WTC11 (cell line): ENCODE measurements at regions not wholly inside any gene's neighbourhood (a gene's known extent, or its start where the extent isn't known, plus 50 kb on each side); places are given as distances from the start of the nearest gene placed in this dataset.
"Not testable (repeated sequence)": the region's sequence is repeated elsewhere in the genome, so short reads cannot be mapped to it uniquely, and the experiment has no call there.

Source experiments
- ATAC-seq: fragments of 200-7000 bp; cut with Tn5 transposase; 2 replicates; pipeline ENCODE4 v1.10.0; 2021; ENCODE audit warnings: mild to moderate bottlenecking, moderate library complexity
- CTCF ChIA-PET: fragments of 300-600 bp; sonication (Branson Sonifier 250); formaldehyde crosslinking; loops from one replicate; lab custom pipeline; 2021; ENCODE audit warnings: antibody characterized with exemption; lab: Charles Lee
- POLR2A ChIA-PET: fragments of 350-600 bp; sonication (Branson Sonifier 250); formaldehyde crosslinking; loops from one replicate; lab custom pipeline; 2021; ENCODE audit warnings: antibody characterized with exemption; lab: Charles Lee
- DNase-seq: peaks from one replicate; pipeline ENCODE4 v3.0.0; 2021; ENCODE audit warnings: low spot score
- H3K27ac Mint-ChIP-seq: 2 replicates; pipeline ENCODE4 v1.8.0; 2021; ENCODE audit warnings: mixed read lengths
- H3K27me3 Mint-ChIP-seq: 2 replicates; pipeline ENCODE4 v1.8.0; 2021; ENCODE audit warnings: low read depth, mild to moderate bottlenecking, moderate library complexity, mixed read lengths
- H3K36me3 Mint-ChIP-seq: 2 replicates; pipeline ENCODE4 v1.8.0; 2021; ENCODE audit warnings: mixed read lengths
- H3K4me1 Mint-ChIP-seq: 2 replicates; pipeline ENCODE4 v1.8.0; 2022; ENCODE audit warnings: mixed read lengths
- H3K4me3 Mint-ChIP-seq: 2 replicates; pipeline ENCODE4 v1.8.0; 2021; ENCODE audit warnings: mild to moderate bottlenecking, moderate library complexity, mixed read lengths
- H3K9me3 Mint-ChIP-seq: 2 replicates; pipeline ENCODE4 v1.8.0; 2021; ENCODE audit warnings: mixed read lengths
- ATF1 ChIP-seq: sonication (generic); formaldehyde crosslinking; IDR thresholded peaks from 2 replicates; pipeline ENCODE4 v1.8.1; 2023; ENCODE audit warnings: mild to moderate bottlenecking, moderate library complexity, missing genetic modification reagents
- EMX1 ChIP-seq: fragments of 250-450 bp; sonication (Bioruptor Pico); IDR thresholded peaks from 2 replicates; pipeline ENCODE4 v1.8.0; 2021; ENCODE audit warnings: mild to moderate bottlenecking
- FOXJ3 ChIP-seq: sonication (generic); formaldehyde crosslinking; IDR thresholded peaks from 2 replicates; pipeline ENCODE4 v1.9.0; 2021; ENCODE audit warnings: missing genetic modification reagents, mild to moderate bottlenecking, borderline replicate concordance
- JAZF1 ChIP-seq: fragments of 250-450 bp; sonication (Bioruptor Pico); IDR thresholded peaks from 2 replicates; pipeline ENCODE4 v1.9.0; 2021; ENCODE audit warnings: moderate library complexity, mild to moderate bottlenecking, inconsistent platforms
- RORB ChIP-seq: fragments of 250-450 bp; sonication (Bioruptor Pico); IDR thresholded peaks from 2 replicates; pipeline ENCODE4 v1.9.0; 2021; ENCODE audit warnings: mild to moderate bottlenecking
- TF ChIP-seq, protein P1 (sequence below): sonication (generic); formaldehyde crosslinking; IDR thresholded peaks from 2 replicates; pipeline ENCODE4 v1.8.0; 2022; ENCODE audit warnings: mild to moderate bottlenecking, missing genetic modification reagents
- TF ChIP-seq, protein P2 (sequence below): sonication (generic); formaldehyde crosslinking; IDR thresholded peaks from 2 replicates; pipeline ENCODE4 v1.8.0; 2023; ENCODE audit warnings: missing genetic modification reagents
- TF ChIP-seq, protein P3 (sequence below): sonication (generic); formaldehyde crosslinking; IDR thresholded peaks from 2 replicates; pipeline ENCODE4 v1.8.1; 2023; ENCODE audit warnings: mild to moderate bottlenecking, missing genetic modification reagents, moderate library complexity
- TF ChIP-seq, protein P4 (sequence below): sonication (generic); formaldehyde crosslinking; IDR thresholded peaks from 2 replicates; pipeline ENCODE4 v1.8.1; 2023; ENCODE audit warnings: mild to moderate bottlenecking, missing genetic modification reagents, borderline replicate concordance
- TF ChIP-seq, protein P5 (sequence below): sonication (generic); formaldehyde crosslinking; IDR thresholded peaks from 2 replicates; pipeline ENCODE4 v1.8.0; 2022; ENCODE audit warnings: mild to moderate bottlenecking, missing genetic modification reagents
- TF ChIP-seq, protein P6 (sequence below): sonication (generic); formaldehyde crosslinking; IDR thresholded peaks from 2 replicates; pipeline ENCODE4 v1.8.1; 2022; ENCODE audit warnings: mild to moderate bottlenecking, moderate library complexity, missing genetic modification reagents
- TF ChIP-seq, protein P7 (sequence below): fragments of 250-450 bp; sonication (Bioruptor Pico); IDR thresholded peaks from 2 replicates; pipeline ENCODE4 v1.8.0; 2021; ENCODE audit warnings: mild to moderate bottlenecking
- TF ChIP-seq, protein P8 (sequence below): sonication (generic); formaldehyde crosslinking; IDR thresholded peaks from 2 replicates; pipeline ENCODE4 v1.8.1; 2022; ENCODE audit warnings: mild to moderate bottlenecking, missing genetic modification reagents, moderate library complexity, borderline replicate concordance

DNA sequence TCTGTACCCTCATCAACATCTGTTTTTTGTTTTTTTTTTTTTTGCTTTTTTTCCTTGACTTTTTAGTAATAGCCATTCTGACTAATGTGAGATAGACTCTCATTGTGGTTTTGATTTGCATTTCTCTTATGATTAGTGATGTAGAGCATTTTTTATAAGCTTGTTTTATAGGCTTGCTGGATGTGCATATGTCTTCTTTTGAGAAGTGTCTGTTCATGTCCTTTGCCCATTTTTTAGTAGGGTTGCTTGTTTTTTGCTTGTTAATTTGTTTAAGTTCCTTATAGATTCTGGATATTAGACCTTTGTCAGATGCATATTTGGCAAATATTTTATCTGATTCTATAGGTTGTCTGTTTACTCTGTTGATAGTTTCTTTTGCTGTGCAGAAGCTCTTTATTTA is 53.5 kb upstream of the FAR1 start:
- peaks cover 12% of the 10 kb centered on the region; the same call in 1 of the 2 replicates for H3K27me3 Mint-ChIP-seq
- H3K4me1 Mint-ChIP-seq, H3K27ac Mint-ChIP-seq, POLR2A ChIA-PET, CTCF ChIA-PET, H3K4me3 Mint-ChIP-seq, DNase-seq, ATAC-seq: not testable (repeated sequence)
- peaks cover 18% of the 10 kb centered on the region for H3K36me3 Mint-ChIP-seq
- peaks cover 66% of the 10 kb centered on the region for H3K9me3 Mint-ChIP-seq

DNA sequence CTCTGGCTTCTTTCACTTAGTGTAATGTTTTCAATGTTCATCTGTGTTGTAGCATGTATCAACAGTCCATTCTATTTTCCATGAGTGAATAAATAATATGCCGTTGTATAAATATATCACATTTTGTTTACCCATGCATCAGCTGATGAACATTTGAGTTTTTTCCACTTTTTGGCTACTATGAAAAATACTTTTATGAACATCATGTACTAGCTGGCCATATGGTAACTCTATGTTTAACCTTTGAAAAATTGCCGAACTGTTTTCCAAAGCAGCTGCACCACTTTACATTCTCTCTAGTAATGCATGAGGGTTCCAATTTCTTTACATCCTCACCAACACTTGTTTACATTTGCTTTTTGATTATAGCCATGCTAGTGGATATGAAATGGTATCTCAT is 59.8 kb upstream of the FAR1 start:
- no peak overlapping the region for H3K27ac Mint-ChIP-seq
- H3K36me3 Mint-ChIP-seq: no peaks in the 10 kb centered on the region; the same call in 1 of the 2 replicates
- no peak overlapping the region for H3K4me3 Mint-ChIP-seq
- DNase-seq: no peak
- no peak for ATAC-seq
- no peaks in the 10 kb centered on the region for H3K27me3 Mint-ChIP-seq
- POLR2A ChIA-PET: no interaction called here
- no peak for TF ChIP-seq FOXJ3 (CRISPR knock-in tag)
- TF ChIP-seq, protein P1, sequence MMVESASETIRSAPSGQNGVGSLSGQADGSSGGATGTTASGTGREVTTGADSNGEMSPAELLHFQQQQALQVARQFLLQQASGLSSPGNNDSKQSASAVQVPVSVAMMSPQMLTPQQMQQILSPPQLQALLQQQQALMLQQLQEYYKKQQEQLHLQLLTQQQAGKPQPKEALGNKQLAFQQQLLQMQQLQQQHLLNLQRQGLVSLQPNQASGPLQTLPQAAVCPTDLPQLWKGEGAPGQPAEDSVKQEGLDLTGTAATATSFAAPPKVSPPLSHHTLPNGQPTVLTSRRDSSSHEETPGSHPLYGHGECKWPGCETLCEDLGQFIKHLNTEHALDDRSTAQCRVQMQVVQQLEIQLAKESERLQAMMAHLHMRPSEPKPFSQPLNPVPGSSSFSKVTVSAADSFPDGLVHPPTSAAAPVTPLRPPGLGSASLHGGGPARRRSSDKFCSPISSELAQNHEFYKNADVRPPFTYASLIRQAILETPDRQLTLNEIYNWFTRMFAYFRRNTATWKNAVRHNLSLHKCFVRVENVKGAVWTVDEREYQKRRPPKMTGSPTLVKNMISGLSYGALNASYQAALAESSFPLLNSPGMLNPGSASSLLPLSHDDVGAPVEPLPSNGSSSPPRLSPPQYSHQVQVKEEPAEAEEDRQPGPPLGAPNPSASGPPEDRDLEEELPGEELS: no peak
- TF ChIP-seq, all 79 proteins: peak for 0
- Mint-ChIP-seq H3K4me1 (no peaks in the 10 kb centered on the region), H3K9me3 (peaks cover 8% of the 10 kb centered on the region)
- CTCF ChIA-PET: interaction anchor here (1.2 kb wide), 1 partner anchor 122 kb away, joined by 4 read pairs; no protein-coding TSS in a partner anchor

DNA sequence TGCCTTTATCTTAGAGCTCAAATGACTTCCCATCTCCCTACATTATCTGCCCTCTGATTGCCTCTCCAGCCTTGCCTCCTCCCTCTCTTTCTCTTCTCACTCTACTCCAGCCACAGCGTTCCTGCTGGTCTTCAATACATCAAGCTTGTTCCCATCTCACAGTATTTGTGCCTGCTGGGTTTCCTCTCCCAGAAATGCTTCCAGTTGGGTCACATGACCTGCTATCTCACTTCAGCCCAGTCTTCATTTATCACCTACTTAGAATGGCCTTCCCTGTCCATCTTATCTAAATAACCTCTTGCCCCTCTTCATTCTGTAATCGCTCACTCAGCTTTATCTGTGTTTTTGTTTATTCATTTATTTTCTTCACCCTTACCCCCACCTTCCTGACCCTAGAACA is 61.8 kb upstream of the FAR1 start:
- TF ChIP-seq, protein P2, sequence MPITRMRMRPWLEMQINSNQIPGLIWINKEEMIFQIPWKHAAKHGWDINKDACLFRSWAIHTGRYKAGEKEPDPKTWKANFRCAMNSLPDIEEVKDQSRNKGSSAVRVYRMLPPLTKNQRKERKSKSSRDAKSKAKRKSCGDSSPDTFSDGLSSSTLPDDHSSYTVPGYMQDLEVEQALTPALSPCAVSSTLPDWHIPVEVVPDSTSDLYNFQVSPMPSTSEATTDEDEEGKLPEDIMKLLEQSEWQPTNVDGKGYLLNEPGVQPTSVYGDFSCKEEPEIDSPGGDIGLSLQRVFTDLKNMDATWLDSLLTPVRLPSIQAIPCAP (CRISPR knock-in tag): no peak
- TF ChIP-seq, protein P3, sequence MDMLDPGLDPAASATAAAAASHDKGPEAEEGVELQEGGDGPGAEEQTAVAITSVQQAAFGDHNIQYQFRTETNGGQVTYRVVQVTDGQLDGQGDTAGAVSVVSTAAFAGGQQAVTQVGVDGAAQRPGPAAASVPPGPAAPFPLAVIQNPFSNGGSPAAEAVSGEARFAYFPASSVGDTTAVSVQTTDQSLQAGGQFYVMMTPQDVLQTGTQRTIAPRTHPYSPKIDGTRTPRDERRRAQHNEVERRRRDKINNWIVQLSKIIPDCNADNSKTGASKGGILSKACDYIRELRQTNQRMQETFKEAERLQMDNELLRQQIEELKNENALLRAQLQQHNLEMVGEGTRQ (CRISPR knock-in tag): 0 out of 2 replicates have a peak, but pooled peaks have one; percentile 40
- TF ChIP-seq, all 79 proteins: peak for 1
- ATAC-seq (no peak), DNase-seq (no peak)
- POLR2A ChIA-PET: no interaction called here
- Mint-ChIP-seq H3K36me3 (no peaks in the 10 kb centered on the region), H3K27me3 (no peaks in the 10 kb centered on the region), H3K4me1 (no peaks in the 10 kb centered on the region), H3K27ac (no peak overlapping the region), H3K4me3 (no peak overlapping the region), H3K9me3 (no peaks in the 10 kb centered on the region)
- CTCF ChIA-PET: no interaction called here

DNA sequence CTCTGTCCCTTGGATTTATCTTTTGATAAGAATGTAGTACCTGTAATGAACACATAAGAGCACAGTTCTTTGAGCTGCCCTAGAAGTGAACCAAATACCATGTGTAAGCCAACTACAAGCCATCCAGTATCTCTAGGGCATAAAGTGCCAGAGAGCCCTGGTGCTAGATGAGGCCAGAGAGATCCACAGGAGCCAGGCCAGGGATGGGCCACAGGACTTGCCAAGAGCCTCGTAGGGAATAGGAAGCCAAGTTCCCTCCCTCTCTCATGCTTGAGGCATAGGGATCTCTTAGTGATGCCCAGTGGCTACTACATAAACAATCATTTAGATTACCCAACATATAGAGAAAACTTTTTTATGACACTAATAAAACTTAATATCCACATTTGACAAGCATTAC is 64.8 kb upstream of the FAR1 start:
- POLR2A ChIA-PET: interaction anchor here (0.5 kb wide), 1 partner anchor 37 kb away, joined by 3 read pairs; no protein-coding TSS in a partner anchor
- TF ChIP-seq, protein P4, sequence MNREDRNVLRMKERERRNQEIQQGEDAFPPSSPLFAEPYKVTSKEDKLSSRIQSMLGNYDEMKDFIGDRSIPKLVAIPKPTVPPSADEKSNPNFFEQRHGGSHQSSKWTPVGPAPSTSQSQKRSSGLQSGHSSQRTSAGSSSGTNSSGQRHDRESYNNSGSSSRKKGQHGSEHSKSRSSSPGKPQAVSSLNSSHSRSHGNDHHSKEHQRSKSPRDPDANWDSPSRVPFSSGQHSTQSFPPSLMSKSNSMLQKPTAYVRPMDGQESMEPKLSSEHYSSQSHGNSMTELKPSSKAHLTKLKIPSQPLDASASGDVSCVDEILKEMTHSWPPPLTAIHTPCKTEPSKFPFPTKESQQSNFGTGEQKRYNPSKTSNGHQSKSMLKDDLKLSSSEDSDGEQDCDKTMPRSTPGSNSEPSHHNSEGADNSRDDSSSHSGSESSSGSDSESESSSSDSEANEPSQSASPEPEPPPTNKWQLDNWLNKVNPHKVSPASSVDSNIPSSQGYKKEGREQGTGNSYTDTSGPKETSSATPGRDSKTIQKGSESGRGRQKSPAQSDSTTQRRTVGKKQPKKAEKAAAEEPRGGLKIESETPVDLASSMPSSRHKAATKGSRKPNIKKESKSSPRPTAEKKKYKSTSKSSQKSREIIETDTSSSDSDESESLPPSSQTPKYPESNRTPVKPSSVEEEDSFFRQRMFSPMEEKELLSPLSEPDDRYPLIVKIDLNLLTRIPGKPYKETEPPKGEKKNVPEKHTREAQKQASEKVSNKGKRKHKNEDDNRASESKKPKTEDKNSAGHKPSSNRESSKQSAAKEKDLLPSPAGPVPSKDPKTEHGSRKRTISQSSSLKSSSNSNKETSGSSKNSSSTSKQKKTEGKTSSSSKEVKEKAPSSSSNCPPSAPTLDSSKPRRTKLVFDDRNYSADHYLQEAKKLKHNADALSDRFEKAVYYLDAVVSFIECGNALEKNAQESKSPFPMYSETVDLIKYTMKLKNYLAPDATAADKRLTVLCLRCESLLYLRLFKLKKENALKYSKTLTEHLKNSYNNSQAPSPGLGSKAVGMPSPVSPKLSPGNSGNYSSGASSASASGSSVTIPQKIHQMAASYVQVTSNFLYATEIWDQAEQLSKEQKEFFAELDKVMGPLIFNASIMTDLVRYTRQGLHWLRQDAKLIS: no peak
- TF ChIP-seq EMX1 (no peak), JAZF1 (CRISPR knock-in tag) (no peak), RORB (CRISPR knock-in tag) (no peak), ATF1 (CRISPR knock-in tag) (no peak)
- TF ChIP-seq, protein P5, sequence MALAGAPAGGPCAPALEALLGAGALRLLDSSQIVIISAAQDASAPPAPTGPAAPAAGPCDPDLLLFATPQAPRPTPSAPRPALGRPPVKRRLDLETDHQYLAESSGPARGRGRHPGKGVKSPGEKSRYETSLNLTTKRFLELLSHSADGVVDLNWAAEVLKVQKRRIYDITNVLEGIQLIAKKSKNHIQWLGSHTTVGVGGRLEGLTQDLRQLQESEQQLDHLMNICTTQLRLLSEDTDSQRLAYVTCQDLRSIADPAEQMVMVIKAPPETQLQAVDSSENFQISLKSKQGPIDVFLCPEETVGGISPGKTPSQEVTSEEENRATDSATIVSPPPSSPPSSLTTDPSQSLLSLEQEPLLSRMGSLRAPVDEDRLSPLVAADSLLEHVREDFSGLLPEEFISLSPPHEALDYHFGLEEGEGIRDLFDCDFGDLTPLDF: no peak
- TF ChIP-seq, protein P6, sequence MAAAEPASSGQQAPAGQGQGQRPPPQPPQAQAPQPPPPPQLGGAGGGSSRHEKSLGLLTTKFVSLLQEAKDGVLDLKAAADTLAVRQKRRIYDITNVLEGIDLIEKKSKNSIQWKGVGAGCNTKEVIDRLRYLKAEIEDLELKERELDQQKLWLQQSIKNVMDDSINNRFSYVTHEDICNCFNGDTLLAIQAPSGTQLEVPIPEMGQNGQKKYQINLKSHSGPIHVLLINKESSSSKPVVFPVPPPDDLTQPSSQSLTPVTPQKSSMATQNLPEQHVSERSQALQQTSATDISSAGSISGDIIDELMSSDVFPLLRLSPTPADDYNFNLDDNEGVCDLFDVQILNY (CRISPR knock-in tag): no peak
- TF ChIP-seq, protein P7, sequence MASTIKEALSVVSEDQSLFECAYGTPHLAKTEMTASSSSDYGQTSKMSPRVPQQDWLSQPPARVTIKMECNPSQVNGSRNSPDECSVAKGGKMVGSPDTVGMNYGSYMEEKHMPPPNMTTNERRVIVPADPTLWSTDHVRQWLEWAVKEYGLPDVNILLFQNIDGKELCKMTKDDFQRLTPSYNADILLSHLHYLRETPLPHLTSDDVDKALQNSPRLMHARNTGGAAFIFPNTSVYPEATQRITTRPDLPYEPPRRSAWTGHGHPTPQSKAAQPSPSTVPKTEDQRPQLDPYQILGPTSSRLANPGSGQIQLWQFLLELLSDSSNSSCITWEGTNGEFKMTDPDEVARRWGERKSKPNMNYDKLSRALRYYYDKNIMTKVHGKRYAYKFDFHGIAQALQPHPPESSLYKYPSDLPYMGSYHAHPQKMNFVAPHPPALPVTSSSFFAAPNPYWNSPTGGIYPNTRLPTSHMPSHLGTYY: no peak
- TF ChIP-seq, protein P8, sequence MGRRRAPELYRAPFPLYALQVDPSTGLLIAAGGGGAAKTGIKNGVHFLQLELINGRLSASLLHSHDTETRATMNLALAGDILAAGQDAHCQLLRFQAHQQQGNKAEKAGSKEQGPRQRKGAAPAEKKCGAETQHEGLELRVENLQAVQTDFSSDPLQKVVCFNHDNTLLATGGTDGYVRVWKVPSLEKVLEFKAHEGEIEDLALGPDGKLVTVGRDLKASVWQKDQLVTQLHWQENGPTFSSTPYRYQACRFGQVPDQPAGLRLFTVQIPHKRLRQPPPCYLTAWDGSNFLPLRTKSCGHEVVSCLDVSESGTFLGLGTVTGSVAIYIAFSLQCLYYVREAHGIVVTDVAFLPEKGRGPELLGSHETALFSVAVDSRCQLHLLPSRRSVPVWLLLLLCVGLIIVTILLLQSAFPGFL (CRISPR knock-in tag): no peak

More for the DNA sequence above, 64.8 kb upstream of the FAR1 start:
- no peak overlapping the region for H3K4me3 Mint-ChIP-seq
- no peak for DNase-seq
- CTCF ChIA-PET: no interaction called here
- no peaks in the 10 kb centered on the region for H3K9me3 Mint-ChIP-seq
- no peaks in the 10 kb centered on the region for H3K4me1 Mint-ChIP-seq
- H3K36me3 Mint-ChIP-seq: no peaks in the 10 kb centered on the region
- H3K27me3 Mint-ChIP-seq: no peaks in the 10 kb centered on the region
- ATAC-seq: no peak
- no peak overlapping the region for H3K27ac Mint-ChIP-seq
